MM.1S (cell line): ENCODE measurements at regions not wholly inside any gene's neighbourhood (a gene's known extent, or its start where the extent isn't known, plus 50 kb on each side); places are given as distances from the start of the nearest gene placed in this dataset.

Experiments
- CTCF ChIP-seq: fragments of 300-600 bp; sonication (generic); IDR thresholded peaks from 2 replicates; pipeline ENCODE4 v1.5.1; 2016; ENCODE audit warnings: antibody characterized with exemption, low read length, mixed read lengths
- EZH2phosphoT487 ChIP-seq: fragments of 300-600 bp; sonication (generic); IDR thresholded peaks from 2 replicates; pipeline ENCODE4 v1.6.1; 2018; ENCODE audit warnings: antibody characterized with exemption, low read length

- TF ChIP-seq EZH2phosphoT487 (no peak), CTCF (no peak)
These were observed 582.8 kb downstream of the MATN1 start for GRCh38 chr1:30140566-30140965.
